RWPE2 (cell line): ENCODE measurements at regions not wholly inside any gene's neighbourhood (a gene's known extent, or its start where the extent isn't known, plus 50 kb on each side); places are given as distances from the start of the nearest gene placed in this dataset.

Experiments used
- ATAC-seq: fragments of 200-7000 bp; cut with Tn5 transposase; 3 replicates; pipeline ENCODE4 v1.9.1; 2021; ENCODE audit warnings: low read depth
- DNase-seq: peaks from one replicate; pipeline ENCODE4 v3.0.0-alpha.2; 2020; ENCODE audit warnings: low spot score
- H3K27ac ChIP-seq: fragments of 450-650 bp; 2 replicates; pipeline ENCODE4 v1.5.1; 2017; ENCODE audit warnings: mild to moderate bottlenecking; ENCODE audit not compliant: poor library complexity, severe bottlenecking
- H3K27me3 ChIP-seq: fragments of 250-450 bp; sonication (Bioruptor Pico); 2 replicates; pipeline ENCODE4 v1.5.1; 2021; ENCODE audit warnings: mild to moderate bottlenecking, moderate library complexity; ENCODE audit not compliant: insufficient read depth, poor library complexity, severe bottlenecking
- H3K36me3 ChIP-seq: fragments of 250-450 bp; sonication (Bioruptor Pico); 2 replicates; pipeline ENCODE4 v1.5.1; 2020; ENCODE audit warnings: low read depth, mild to moderate bottlenecking, moderate library complexity
- H3K4me1 ChIP-seq: fragments of 250-450 bp; sonication (Bioruptor Pico); 2 replicates; pipeline ENCODE4 v1.5.1; 2021; ENCODE audit warnings: mild to moderate bottlenecking, moderate library complexity; ENCODE audit not compliant: insufficient read depth, poor library complexity, severe bottlenecking
- H3K4me3 ChIP-seq: fragments of 250-450 bp; sonication (Bioruptor Pico); 2 replicates; pipeline ENCODE4 v1.5.1; 2021; ENCODE audit warnings: mild to moderate bottlenecking, moderate library complexity; ENCODE audit not compliant: severe bottlenecking
- H3K9me3 ChIP-seq: fragments of 250-450 bp; sonication (Bioruptor Pico); 2 replicates; pipeline ENCODE4 v1.5.1; 2021; ENCODE audit warnings: mild to moderate bottlenecking, moderate library complexity; ENCODE audit not compliant: severe bottlenecking
- TF ChIP-seq, protein P1 (sequence below): fragments of 450-650 bp; IDR thresholded peaks from one replicate; pipeline ENCODE4 v1.5.1; 2017; ENCODE audit warnings: mild to moderate bottlenecking, moderate library complexity; ENCODE audit not compliant: poor library complexity, severe bottlenecking

DNA sequence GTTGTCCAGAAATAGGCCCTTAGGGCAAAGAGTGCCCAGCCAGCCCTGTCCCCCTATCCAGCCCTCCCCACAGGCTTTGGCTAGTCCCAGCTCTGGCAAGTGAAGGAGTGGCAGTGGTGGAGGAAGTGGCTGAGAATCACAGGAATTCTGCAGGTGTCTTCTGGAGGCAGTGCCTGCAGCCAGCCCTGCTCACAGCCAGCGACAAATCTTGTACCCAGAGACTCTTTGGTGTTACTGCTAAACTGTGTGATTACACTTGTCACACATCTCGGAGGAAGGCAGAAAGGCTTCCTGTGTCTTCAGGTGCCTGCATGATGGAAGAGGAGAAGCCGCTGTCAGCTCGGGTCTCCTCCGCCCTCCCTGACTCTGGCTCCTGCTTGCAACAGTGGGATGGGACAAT lies 71.6 kb upstream of the GRIK3 start:
- Histone ChIP-seq H3K4me3 (no peak overlapping the region), H3K36me3 (no peaks in the 10 kb centered on the region), H3K9me3 (no peaks in the 10 kb centered on the region), H3K4me1 (no peaks in the 10 kb centered on the region), H3K27ac (no peak overlapping the region), H3K27me3 (no peaks in the 10 kb centered on the region)
- DNase-seq: no peak
- no peak for ATAC-seq
- TF ChIP-seq, protein P1, sequence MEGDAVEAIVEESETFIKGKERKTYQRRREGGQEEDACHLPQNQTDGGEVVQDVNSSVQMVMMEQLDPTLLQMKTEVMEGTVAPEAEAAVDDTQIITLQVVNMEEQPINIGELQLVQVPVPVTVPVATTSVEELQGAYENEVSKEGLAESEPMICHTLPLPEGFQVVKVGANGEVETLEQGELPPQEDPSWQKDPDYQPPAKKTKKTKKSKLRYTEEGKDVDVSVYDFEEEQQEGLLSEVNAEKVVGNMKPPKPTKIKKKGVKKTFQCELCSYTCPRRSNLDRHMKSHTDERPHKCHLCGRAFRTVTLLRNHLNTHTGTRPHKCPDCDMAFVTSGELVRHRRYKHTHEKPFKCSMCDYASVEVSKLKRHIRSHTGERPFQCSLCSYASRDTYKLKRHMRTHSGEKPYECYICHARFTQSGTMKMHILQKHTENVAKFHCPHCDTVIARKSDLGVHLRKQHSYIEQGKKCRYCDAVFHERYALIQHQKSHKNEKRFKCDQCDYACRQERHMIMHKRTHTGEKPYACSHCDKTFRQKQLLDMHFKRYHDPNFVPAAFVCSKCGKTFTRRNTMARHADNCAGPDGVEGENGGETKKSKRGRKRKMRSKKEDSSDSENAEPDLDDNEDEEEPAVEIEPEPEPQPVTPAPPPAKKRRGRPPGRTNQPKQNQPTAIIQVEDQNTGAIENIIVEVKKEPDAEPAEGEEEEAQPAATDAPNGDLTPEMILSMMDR: no peak

- Histone ChIP-seq H3K4me1 (no peaks in the 10 kb centered on the region), H3K36me3 (no peaks in the 10 kb centered on the region), H3K27me3 (no peaks in the 10 kb centered on the region), H3K4me3 (no peak overlapping the region), H3K27ac (no peak overlapping the region), H3K9me3 (no peaks in the 10 kb centered on the region)
- ATAC-seq: no peak
- TF ChIP-seq, protein P1: no peak
- DNase-seq: no peak
These were observed 73.0 kb upstream of the GRIK3 start for GRCh38 chr1:37107153-37107907.

DNA sequence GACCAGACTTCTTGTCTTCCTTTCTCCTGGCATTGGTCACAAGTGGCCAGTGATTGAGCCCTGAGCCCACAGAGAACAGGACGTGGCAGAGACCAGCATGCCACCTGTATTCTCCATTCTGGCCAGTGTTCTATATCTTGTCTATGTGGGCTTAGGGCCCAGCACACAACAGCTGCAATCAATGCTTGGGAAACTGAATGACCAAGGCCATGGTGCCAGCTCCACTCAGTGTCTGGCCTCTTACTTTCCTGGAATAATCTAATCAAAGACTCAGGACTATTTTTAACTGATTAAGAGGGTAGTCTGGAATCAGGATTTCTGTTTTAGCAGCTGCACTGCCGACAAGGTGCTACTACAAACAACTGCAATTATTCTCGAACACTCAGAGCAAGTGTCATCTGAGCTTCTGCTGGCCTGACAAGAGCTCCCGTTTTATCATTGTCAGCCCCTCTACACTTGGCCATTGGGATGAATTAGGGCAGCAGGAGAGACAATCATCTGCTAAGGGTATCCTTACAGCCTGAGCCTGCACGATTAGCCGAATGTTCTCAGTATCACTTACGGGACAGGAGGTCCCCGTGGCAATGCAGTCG lies 74.4 kb upstream of the GRIK3 start:
- no peaks in the 10 kb centered on the region for H3K9me3 ChIP-seq

DNA sequence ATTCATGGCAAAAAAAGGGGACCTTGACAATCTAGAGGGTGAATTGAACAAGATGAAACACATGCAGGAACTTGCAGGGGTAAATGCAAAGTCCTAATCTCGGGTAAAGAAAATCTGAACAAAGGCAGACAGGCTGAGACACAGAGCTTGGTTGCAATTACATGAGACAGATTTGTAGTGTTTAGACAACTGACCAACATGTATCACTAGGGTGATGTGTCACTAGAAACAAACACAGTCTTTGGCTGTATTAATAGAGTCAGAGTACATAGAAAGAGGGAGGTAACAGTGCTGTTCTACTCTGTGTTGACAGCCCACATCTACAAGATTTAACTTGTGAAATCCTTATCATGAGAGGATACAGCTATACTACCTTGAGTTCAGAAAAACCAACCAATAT lies 78.1 kb upstream of the GRIK3 start:
- Histone ChIP-seq H3K9me3 (no peaks in the 10 kb centered on the region), H3K4me3 (no peak overlapping the region), H3K27ac (no peak overlapping the region), H3K4me1 (no peaks in the 10 kb centered on the region), H3K27me3 (no peaks in the 10 kb centered on the region), H3K36me3 (no peaks in the 10 kb centered on the region)
- no peak for DNase-seq
- no peak for ATAC-seq
- TF ChIP-seq, protein P1: no peak

More for the DNA sequence above, 74.4 kb upstream of the GRIK3 start:
- H3K27me3 ChIP-seq: no peaks in the 10 kb centered on the region
- no peak overlapping the region for H3K27ac ChIP-seq
- DNase-seq (no peak), ATAC-seq (no peak)
- H3K4me1 ChIP-seq: no peaks in the 10 kb centered on the region
- H3K36me3 ChIP-seq: no peaks in the 10 kb centered on the region
- no peak overlapping the region for H3K4me3 ChIP-seq
- TF ChIP-seq, protein P1: no peak
